Ishikawa (cell line): ENCODE measurements at regions not wholly inside any gene's neighbourhood (a gene's known extent, or its start where the extent isn't known, plus 50 kb on each side); places are given as distances from the start of the nearest gene placed in this dataset.

Experiments used
- CEBPB ChIP-seq: IDR thresholded peaks from 2 replicates; pipeline ENCODE4 v1.6.1; 2012
- CREB1 ChIP-seq: IDR thresholded peaks from 2 replicates; pipeline ENCODE4 v1.6.1; 2012; ENCODE audit warnings: low read depth
- EGR1 ChIP-seq: IDR thresholded peaks from 2 replicates; pipeline ENCODE4 v1.6.1; 2012
- EP300 ChIP-seq: IDR thresholded peaks from 2 replicates; pipeline ENCODE4 v1.6.1; 2012; ENCODE audit warnings: borderline replicate concordance
- FOXM1 ChIP-seq: IDR thresholded peaks from 2 replicates; pipeline ENCODE4 v1.6.1; 2012; ENCODE audit warnings: low read depth, borderline replicate concordance
- NFIC ChIP-seq: IDR thresholded peaks from 2 replicates; pipeline ENCODE4 v1.6.1; 2012
- RAD21 ChIP-seq: IDR thresholded peaks from 2 replicates; pipeline ENCODE4 v1.6.1; 2012; ENCODE audit warnings: low read depth
- TAF1 ChIP-seq: IDR thresholded peaks from 2 replicates; pipeline ENCODE4 v1.6.1; 2012; ENCODE audit warnings: low read depth, mild to moderate bottlenecking
- TCF12 ChIP-seq: IDR thresholded peaks from 2 replicates; pipeline ENCODE4 v1.6.1; 2012; ENCODE audit warnings: low read depth
- TEAD4 ChIP-seq: IDR thresholded peaks from 2 replicates; pipeline ENCODE4 v1.6.1; 2012
- USF1 ChIP-seq: IDR thresholded peaks from 2 replicates; pipeline ENCODE4 v1.6.1; 2012
- YY1 ChIP-seq: IDR thresholded peaks from 2 replicates; pipeline ENCODE4 v1.6.1; 2012; ENCODE audit warnings: low read depth
- ZBTB7A ChIP-seq: IDR thresholded peaks from 2 replicates; pipeline ENCODE4 v1.6.1; 2012; ENCODE audit warnings: low read depth
- TF ChIP-seq, protein P1 (sequence below): IDR thresholded peaks from 2 replicates; pipeline ENCODE4 v1.6.1; 2012; ENCODE audit warnings: low read depth, mild to moderate bottlenecking
- TF ChIP-seq, protein P2 (sequence below): IDR thresholded peaks from 2 replicates; pipeline ENCODE4 v1.6.1; 2012

- TF ChIP-seq CEBPB, result no peak
- no peak for TF ChIP-seq ZBTB7A
- TF ChIP-seq FOXM1, result no peak
- TF ChIP-seq TEAD4, result no peak
- TF ChIP-seq, protein P1, sequence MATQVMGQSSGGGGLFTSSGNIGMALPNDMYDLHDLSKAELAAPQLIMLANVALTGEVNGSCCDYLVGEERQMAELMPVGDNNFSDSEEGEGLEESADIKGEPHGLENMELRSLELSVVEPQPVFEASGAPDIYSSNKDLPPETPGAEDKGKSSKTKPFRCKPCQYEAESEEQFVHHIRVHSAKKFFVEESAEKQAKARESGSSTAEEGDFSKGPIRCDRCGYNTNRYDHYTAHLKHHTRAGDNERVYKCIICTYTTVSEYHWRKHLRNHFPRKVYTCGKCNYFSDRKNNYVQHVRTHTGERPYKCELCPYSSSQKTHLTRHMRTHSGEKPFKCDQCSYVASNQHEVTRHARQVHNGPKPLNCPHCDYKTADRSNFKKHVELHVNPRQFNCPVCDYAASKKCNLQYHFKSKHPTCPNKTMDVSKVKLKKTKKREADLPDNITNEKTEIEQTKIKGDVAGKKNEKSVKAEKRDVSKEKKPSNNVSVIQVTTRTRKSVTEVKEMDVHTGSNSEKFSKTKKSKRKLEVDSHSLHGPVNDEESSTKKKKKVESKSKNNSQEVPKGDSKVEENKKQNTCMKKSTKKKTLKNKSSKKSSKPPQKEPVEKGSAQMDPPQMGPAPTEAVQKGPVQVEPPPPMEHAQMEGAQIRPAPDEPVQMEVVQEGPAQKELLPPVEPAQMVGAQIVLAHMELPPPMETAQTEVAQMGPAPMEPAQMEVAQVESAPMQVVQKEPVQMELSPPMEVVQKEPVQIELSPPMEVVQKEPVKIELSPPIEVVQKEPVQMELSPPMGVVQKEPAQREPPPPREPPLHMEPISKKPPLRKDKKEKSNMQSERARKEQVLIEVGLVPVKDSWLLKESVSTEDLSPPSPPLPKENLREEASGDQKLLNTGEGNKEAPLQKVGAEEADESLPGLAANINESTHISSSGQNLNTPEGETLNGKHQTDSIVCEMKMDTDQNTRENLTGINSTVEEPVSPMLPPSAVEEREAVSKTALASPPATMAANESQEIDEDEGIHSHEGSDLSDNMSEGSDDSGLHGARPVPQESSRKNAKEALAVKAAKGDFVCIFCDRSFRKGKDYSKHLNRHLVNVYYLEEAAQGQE, result no peak
- TF ChIP-seq TAF1, result no peak
- TF ChIP-seq RAD21, result no peak
- no peak for TF ChIP-seq CREB1
- no peak for TF ChIP-seq EGR1
- TF ChIP-seq TCF12, result no peak
- no peak for TF ChIP-seq EP300
- TF ChIP-seq NFIC, result no peak
- TF ChIP-seq USF1, result no peak
- TF ChIP-seq, protein P2, sequence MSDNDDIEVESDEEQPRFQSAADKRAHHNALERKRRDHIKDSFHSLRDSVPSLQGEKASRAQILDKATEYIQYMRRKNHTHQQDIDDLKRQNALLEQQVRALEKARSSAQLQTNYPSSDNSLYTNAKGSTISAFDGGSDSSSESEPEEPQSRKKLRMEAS, result no peak
- no peak for TF ChIP-seq YY1
Measured at GRCh38 chr20:57948180-57948955, 238.6 kb upstream of the PMEPA1 start.

- TF ChIP-seq, protein P2, result no peak
- TF ChIP-seq EP300 (no peak), TCF12 (no peak), TEAD4 (no peak), NFIC (no peak), EGR1 (no peak), TAF1 (no peak), FOXM1 (no peak), CREB1 (no peak), ZBTB7A (no peak), USF1 (no peak), CEBPB (no peak), YY1 (no peak), RAD21 (no peak)
- TF ChIP-seq, protein P1, result no peak
Measured at GRCh38 chr20:57947421-57948179, 237.8 kb upstream of the PMEPA1 start.

- TF ChIP-seq, protein P1, result no peak
- no peak for TF ChIP-seq YY1
- TF ChIP-seq EP300, result no peak
- TF ChIP-seq TAF1, result no peak
- TF ChIP-seq RAD21, result no peak
- no peak for TF ChIP-seq NFIC
Measured at GRCh38 chr20:57946559-57947315, 236.9 kb upstream of the PMEPA1 start.
